ENCODE measurements at regions not wholly inside any gene's neighbourhood (a gene's known extent, or its start where the extent isn't known, plus 50 kb on each side); places are given as distances from the start of the nearest gene placed in this dataset.
"Not testable (repeated sequence)": the region's sequence is repeated elsewhere in the genome, so short reads cannot be mapped to it uniquely, and the experiment has no call there.

DNA sequence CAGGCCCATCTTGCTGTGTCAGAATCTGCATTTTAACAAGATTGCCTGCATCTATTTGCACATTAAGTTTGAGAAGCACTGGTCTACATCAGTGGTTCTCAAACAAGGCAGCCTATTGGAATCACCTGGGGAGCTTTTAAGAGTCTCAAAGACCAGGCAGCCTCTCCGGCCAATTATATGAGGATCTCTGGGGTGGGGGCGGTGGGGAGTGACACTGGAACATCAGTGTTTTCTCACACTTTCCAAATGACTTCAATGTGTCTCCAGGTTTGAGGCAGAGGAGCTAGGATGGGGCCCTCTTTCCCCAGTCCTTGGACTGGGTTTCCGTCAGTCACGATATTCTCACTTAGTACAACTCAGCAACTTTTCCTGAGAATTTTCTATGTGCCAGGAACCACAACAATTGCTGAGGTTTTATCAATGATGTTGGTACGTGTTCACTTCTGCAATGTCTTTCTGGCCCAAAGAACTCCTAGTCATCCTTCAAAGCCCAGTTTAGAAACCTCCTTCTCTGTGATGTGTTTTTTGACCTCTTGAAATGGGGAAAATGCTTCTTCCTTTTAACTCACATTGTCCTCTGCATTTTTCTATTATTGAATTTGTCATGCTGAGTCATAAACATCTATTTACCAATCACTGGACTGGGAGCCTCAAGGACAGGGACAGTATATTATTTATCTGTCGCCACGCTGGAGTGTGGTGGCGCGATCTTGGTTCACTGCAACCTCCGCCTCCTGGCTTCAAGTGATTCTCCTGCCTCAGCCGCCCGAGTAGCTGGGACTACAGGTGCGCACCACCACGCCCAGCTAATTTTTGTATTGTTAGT lies 130.9 kb downstream of the MYCN start:
- no peak for DNase-seq

DNA sequence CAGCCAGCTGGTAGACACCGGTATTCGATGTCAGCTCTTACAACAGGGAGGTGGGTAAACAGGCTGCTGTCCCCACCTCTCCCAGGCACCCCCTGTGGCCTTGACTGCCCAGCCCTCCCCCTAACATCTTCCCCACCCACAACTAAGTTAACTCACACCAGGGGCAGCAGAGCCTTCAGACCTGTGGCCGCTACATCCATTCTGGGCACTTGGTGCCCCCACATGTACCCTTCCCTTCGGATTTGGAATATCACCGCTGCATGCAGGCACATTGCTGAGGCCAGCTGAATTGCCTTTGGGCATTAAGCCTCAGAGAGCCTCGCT lies 130.3 kb downstream of the MYCN start:
- no peak for DNase-seq

DNA sequence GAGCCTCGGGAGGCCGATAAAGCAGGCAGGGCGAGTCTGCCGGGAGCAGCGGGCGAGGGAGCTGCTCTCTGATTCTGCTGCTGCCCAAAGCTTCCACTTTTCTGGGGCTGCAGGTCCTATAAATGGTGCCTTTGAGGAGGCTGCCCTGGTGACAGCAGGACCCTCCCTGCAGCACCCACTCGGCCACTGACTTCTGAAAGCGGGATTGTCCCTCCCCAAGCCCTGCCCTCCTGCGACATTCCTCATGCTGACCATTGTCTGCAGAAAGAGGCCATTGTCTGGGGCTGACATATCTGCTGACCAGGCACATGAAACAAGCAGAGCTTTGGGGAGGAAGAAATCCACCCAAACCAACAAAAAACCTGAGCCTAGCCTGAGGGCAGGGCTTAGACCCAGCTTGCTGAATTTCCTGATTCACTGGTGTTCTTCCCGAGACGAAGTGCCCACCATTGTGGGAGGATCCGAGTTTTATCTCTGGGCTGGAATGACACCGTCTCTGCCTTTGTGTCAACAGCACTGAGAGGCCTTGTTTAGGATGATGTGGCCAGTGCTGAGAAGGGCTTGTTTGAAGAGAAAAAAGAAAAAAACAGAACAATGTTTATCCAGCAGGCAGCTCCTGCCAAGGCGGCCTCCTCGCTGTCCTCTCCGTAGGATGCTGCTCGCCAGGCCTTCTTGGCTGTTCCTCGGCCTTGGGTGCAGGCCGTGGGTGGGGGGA lies 129.7 kb downstream of the MYCN start:
- no peak for DNase-seq

DNA sequence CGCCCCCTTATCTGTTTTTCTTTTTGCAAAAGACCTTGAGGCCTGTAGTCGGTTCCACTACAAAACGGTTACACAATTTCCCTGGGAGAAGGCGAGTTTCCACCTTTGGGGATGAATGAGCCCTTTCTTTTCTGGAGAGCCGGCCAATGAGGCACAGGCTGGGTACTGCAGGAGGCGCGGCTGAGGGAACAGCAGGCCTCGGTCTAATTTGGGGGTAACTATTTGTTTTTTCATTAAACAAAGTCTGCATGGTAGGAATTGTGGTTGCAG lies 129.2 kb downstream of the MYCN start:
- DNase-seq = no peak

DNA sequence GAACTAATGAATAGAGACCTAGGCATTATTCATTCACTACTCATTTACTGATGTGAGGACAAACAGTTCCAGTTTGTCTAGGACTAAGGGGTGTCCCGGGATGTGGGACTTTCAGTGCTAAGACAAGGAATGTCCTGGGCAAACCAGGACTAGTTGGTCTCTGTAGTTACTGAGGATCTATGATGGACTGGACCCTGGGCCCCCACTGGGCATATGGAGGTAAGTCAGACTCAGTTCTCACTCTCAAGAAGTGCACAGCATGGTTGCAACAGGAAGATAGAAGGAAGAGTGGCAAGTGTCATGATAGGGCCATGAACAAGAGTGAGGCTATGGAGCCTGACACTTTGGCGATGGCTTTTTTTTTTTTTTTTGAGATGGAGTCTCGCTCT lies 128.2 kb downstream of the MYCN start:
- DNase-seq = no peak

DNA sequence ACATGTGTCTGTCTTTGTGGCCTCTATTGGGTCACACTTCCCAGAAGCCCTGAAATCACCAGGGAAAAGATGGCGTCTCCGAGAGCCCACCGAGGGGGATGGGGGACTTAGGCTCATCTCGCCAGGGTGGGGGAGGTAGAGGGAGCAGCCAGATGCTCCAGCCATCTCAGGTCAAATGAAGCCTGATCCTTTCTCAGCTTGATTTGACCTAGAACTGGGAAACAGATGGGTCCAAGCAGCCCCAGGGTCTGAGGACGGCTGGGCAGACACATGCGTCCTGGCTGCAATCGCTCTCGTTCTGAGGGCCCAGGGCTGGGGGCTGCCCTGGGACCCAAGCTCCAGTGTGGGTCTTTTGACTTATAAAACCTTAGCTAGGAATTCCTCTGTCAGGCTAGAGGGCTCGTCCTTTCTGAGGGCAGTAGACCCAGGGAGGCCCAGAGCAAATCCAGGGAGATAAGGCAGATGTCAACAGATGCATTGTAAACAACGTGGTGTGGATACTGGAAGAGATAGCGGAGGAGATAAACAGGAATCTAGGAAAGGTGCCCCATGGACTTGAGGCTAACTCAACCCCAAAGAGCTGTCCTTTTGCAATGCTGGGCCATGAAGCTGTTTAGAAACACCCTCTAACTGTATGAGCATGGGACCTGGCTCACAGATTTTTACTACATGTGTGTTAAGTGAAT lies 127.7 kb downstream of the MYCN start:
- no peak for DNase-seq

DNA sequence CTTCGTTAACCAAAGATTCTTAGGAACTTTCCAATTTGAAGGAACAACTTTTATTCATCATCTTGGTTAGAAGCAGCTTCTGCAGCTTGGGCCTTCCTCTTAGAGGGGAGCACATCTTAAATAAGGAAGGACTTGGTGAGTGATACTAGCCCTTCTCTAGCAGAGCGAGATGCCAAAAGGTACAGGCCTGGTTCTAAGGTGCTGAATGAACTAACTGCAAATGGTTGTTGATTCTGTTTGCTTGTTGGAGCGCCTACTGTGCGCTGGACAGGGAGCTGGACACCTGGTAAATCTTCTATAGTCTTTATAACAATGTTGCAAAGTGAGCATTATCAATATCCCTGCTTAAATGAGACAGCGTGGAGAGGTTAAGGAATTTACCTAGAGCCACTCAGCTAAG lies 127.1 kb downstream of the MYCN start:
- no peak for DNase-seq

DNA sequence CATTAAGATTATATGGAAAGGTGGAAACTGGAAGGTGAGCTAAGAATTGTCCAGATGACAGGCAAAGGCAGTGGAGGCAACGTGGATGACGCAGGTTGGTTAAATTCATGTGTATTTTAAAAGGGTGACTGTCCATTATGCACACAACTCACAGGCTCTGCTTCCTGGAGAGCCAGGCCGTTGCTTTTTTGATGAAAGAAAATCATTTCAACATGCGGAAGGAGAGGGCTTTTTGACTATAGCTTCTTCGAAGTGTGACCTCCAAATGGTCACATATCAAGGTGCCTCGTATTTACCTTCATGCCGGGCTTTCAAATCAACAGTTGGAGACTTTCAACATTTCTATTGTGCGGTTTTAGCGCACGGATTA lies 126.7 kb downstream of the MYCN start:
- DNase-seq = no peak

DNA sequence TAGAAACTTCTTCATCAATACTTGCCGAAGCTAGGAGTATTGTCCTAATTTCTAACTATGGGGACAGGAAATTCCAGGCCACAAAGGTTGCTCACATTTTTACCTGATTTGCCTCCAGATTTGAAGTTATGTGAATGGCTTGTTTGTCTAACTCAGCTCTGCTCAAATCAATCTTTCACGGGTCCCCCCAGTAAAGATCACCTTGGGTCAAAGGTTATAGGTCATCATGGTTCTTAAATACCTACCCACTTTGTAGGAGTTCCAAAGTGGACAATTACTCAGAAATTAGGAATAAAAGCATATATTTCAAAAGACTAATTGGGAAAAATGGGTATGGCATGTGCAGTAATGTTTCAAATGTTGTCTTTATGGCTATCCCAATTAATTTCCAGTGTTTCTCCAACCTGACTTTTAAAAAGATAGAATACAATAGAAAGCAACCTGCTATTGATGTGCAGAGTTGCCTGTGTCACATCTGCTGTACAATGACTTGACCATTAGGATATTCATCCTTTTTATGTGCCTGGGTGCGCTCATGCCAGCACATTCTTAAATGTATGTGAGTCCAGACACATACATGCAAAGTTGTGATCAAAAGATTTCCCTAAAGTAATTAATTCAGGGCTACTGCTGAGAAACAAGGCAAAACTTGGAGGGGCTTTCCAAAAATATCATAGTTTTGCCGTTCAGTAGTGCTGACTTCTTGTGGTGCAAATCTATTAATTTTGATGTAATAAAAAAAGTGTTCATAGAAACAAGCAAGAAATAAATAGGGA lies 126.1 kb downstream of the MYCN start:
- DNase-seq = no peak

DNA sequence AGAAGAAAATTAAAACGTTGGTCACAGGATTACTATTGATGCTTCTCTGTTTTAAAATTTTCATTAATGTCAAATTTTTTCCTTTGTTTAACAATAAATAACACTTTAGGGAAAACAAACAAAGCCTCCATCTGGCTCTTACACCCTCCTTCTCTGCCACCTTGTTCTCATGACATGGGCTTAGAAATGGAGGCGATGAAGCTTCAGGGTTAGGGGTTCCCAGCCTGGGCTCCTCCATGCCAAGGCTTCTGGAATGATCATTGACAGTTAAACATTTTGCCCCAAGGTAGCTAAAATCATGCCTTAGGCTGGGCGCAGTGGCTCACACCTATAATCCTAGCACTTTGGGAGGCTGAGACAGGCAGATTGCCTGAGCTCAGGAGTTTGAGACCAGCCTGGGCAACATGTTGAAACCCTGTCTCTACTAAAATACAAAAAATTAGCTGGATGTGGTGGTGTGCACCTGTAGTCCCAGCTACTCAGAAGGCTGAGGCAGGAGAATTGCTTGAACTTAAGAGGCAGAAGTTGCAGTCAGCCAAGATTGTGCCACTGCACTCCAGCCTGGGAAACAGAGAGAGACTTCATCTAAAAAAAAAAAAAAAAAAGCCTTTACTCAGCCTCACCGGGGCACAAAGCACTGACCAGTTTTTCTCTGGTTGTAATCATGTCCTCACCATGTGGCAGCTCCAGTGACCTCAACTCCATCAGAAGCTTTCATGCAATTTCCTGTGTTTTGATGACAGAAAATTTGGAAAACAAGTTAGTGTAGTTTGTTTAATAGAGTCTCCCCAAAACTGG lies 125.1 kb downstream of the MYCN start:
- DNase-seq = not testable (repeated sequence)

DNA sequence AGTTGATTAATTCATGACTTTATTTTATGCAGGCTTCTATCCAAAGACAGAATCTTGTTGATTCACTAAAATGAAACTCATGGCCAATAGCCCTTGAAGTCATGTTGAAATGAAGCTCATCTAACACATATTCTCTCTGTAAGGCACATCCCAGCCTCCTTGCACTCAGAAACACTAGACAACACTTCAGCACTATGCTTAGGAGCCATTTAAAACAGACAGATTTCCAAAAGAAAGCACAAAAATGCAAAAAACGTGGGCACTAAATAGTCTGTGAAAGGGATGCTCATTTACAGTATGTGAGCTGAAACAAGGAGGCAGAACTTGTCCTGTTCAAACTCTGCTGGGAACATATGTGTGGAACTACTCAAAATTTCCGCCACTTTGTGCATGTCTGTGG lies 124.4 kb downstream of the MYCN start:
- DNase-seq = no peak

DNA sequence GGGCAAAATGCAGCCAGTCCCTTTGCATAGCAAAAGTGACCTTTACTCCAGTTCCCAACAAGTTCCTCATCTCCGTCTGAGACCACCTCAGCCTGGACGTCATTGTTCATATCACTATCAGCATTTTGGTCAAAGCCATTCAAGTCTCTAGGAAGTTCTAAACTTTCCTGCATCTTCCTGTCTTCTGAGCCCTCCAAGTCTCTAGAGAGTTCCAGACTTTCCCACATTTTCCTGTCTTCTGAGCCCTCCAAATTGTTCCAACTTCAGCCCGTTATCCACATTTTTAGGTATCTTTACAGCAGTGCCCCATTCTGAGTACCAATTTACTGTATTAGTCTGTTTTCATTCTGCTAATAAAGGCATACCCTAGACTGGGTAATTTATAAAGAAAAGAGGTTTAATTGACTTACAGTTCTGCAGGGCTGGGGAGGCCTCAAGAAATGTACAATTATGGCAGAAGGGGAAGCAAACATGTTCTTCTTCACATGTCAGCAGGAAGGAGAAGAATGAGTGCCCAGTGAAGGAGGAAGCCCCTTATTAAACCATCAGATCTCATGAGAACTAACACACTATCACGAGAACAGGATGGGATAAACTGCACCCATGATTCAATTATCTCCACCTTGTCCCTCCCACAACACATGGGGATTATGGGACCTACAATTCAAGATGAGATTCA lies 123.7 kb downstream of the MYCN start:
- DNase-seq = no peak

DNA sequence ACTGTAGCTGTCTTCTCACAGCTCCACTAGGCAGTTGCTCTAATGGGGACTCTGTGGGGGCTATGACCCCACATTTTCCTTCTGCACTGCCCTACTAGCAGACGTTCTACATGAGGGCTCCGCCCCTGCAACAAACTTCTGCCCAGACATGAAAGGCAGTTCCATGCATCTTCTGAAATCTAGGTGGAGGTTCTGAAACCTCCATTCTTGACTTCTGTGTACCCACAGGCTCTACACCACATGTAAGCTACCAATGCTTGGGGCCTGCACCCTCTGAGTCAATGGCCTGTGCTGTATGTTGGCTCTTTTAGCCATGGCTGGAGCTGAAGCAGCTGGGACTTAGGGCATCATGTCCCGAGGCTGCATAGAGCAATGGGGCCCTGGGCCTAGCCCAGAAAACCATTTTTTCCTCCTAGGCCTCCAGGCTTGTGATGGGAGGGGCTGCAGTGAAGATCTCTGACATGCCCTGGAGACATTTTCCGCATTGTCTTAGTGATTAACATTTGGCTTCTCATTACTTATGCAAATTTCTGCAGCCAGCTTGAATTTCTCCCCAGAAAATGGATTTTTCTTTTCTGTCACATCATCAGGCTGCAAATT lies 123.0 kb downstream of the MYCN start:
- DNase-seq = no peak

DNA sequence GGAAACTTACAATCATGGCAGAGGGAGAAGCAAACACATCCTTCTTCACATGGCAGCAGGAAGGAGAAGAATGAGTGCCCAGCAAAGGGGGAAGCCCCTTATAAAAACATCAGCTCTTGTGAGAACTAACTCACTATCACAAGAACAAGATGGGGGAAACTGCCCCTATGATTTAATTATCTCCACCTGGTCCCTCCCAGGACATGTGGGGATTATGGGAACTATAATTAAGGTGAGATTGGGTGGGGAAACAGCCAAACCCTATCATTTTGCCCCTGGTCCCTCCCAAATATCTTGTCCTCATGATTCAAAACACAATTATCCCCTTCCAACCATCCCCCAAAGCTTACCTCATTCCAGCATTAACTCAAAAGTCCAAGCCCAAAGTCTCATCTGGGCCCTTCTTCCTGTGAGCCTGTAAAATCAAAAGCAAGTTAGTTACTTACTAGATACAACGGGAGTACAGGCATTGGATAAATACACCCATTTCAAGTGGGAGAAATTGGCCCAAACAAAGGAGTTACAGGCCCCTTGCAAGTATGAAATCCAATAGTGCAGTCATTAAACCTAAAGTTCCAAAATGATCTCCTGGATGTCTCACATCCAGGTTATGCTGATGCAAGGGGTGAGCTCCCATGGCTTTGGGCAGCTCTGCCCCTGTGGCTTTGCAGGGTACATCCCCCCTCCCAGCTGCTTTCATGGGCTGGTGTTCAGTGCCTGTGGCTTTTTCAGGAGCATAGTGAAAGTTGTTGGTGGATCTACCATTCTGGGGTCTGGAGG lies 122.3 kb downstream of the MYCN start:
- DNase-seq = no peak

DNA sequence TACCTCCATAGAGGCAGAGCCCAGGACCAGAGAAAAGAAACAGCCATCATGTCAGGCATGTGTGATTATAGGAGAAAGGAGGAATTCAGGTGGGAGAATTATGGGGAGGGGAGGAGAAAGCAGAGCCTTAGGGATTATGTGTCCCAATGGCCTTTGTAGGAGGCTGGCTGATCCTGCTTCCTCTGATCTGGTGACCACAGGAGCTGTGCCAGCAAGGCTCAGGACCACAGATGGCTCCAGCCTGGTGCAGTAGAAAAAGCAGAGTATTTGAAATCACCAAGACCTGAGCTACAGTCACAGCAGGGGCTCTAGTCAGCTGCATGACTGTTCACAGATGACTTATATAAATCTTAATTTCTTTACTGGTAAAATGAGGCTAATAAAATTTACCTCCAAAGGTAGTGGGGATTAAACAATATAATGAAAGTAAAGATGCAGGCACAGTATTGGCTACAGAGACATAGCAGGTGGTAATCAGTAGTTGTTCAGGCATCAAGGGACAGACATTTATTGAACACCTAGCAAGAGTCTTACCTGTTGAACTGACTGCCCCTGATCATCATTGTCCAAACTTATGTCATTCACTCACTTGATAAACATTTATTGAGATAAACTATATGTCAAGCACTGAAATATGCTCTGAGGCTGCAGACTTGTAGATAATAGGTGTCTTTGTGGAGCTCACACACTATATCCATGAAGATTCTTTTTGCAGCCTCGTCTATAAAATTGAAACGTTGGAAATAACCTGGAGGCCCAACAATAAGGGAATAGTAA lies 121.3 kb downstream of the MYCN start:
- DNase-seq = no peak

DNA sequence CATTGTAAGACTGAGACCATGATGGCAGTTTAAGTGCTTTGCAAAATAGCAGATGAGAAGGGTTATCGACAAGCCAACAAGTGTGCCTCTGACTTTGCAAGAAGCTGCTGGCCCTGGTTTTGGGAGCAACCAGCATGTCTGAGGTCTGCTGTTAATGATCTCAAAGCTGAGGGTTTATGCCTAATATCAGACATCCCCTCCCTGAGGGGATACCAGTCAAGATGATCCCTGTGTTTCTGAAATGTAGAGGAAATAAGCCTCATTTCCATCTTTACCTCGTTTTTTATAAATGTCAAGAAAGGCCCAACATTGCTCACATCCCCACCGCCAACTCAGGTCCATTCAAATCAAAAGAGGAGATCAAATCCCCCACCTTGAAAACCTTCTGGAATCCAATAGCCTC lies 120.6 kb downstream of the MYCN start:
- no peak for DNase-seq

DNA sequence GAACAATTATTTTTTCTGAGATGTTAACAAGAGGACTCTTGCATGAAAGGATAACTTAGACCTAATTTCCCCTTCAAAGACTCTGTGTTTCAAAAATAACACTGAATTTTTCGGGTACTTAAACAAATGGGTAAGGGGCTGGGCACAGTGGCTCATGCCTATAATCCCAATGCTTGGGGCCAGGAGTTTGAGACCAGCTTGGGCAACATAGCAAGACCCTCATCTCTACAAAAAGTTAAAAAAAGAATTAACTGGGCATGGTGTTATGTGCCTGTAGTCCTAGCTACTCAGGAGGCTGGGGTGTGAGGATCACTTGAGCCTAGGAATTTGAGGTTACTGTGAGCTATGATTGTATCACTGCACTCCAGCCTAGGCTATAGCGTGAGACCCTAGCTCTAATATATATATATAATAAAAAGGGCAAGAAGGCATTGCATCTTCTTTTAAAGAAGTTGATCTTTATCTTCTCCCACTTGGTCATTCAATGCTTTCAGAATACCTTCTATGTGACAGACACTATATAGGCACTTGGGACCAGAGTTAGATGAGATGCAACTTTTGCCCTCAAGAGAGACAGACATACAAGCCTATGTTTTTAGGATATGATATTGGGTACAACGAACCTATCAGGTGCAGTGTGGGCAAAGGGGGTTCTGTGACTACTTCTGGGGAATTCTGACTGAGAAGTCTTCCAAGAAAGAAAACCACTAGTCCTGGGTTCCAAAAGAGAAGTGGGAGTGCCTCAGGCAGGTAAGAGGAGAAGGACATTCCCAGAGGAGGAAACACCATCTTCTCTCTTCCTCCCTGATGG lies 120.0 kb downstream of the MYCN start:
- no peak for DNase-seq

DNA sequence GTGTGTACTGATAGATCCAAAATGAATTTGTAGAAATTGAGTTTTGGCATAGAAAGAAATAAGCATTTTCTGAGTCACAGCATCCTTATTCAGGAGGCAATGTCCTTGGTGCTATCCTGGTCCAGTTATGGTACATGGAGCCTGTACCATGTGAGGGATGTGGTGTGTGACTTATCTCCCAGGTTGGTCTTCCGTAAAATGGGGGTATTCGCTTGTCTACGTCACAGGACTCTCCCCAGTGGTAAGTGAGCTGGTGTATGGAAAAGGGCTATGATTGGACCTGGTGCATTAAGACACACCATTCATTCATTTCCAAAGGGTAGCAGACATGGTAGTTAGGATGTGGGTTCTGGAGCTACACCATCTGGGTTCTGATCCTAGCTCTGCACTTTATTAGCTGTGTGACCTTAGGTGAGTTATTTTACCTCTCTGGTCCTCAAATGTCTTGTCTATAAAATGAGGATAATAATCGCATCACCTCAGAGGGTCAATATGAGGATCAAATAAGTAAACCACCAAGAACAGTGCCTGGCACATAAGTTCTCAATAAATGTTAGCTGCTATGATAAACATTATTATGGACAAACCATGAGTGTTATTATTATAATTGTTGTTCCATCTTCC lies 119.2 kb downstream of the MYCN start:
- no peak for DNase-seq
